B cell (primary cell): ENCODE measurements at regions not wholly inside any gene's neighbourhood (a gene's known extent, or its start where the extent isn't known, plus 50 kb on each side); places are given as distances from the start of the nearest gene placed in this dataset.

Source experiments
- EZH2 ChIP-seq: IDR thresholded peaks from 2 replicates; pipeline ENCODE4 v1.6.1; 2012; ENCODE audit warnings: borderline replicate concordance, low read depth, mild to moderate bottlenecking, moderate library complexity, low read length; ENCODE audit not compliant: insufficient read depth, poor library complexity, severe bottlenecking
- TF ChIP-seq, protein P1 (sequence below): fragments of 200-600 bp; IDR thresholded peaks from one replicate; pipeline ENCODE4 v1.8.0; 2022; ENCODE audit warnings: antibody characterized with exemption, mild to moderate bottlenecking

- TF ChIP-seq, protein P1, sequence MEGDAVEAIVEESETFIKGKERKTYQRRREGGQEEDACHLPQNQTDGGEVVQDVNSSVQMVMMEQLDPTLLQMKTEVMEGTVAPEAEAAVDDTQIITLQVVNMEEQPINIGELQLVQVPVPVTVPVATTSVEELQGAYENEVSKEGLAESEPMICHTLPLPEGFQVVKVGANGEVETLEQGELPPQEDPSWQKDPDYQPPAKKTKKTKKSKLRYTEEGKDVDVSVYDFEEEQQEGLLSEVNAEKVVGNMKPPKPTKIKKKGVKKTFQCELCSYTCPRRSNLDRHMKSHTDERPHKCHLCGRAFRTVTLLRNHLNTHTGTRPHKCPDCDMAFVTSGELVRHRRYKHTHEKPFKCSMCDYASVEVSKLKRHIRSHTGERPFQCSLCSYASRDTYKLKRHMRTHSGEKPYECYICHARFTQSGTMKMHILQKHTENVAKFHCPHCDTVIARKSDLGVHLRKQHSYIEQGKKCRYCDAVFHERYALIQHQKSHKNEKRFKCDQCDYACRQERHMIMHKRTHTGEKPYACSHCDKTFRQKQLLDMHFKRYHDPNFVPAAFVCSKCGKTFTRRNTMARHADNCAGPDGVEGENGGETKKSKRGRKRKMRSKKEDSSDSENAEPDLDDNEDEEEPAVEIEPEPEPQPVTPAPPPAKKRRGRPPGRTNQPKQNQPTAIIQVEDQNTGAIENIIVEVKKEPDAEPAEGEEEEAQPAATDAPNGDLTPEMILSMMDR, result no peak
- no peak for TF ChIP-seq EZH2
These were observed 276.3 kb upstream of the ARRDC4 start for GRCh38 chr15:97684249-97684648.
